RPMI7951 (cell line): ENCODE measurements at regions not wholly inside any gene's neighbourhood (a gene's known extent, or its start where the extent isn't known, plus 50 kb on each side); places are given as distances from the start of the nearest gene placed in this dataset.

Experiments
- DNase-seq: peaks from one replicate; pipeline ENCODE4 v3.0.0-alpha.2; 2012; ENCODE audit warnings: low read depth

- no peak for DNase-seq
These were observed 256.9 kb downstream of the GPATCH2 start for GRCh38 chr1:217373761-217374701.

- no peak for DNase-seq
These were observed 258.6 kb downstream of the GPATCH2 start for GRCh38 chr1:217372049-217372970.

- DNase-seq, result no peak
These were observed 260.1 kb downstream of the GPATCH2 start for GRCh38 chr1:217370757-217371156.

GRCh38 chr1:217369996-217370551 lies 260.8 kb downstream of the GPATCH2 start:
- no peak for DNase-seq

GRCh38 chr1:217369271-217369981 lies 261.5 kb downstream of the GPATCH2 start:
- no peak for DNase-seq

GRCh38 chr1:217364220-217364619 lies 266.7 kb downstream of the GPATCH2 start:
- DNase-seq, result no peak

- no peak for DNase-seq
These were observed 267.6 kb downstream of the GPATCH2 start for GRCh38 chr1:217363319-217363718.

- no peak for DNase-seq
These were observed 270.4 kb downstream of the GPATCH2 start for GRCh38 chr1:217360510-217360909.

- no peak for DNase-seq
These were observed 276.0 kb downstream of the GPATCH2 start for GRCh38 chr1:217354895-217355294.

GRCh38 chr1:217348960-217349664 lies 281.8 kb downstream of the GPATCH2 start:
- DNase-seq, result no peak

GRCh38 chr1:217344712-217345111 lies 286.2 kb downstream of the GPATCH2 start:
- DNase-seq, result no peak

GRCh38 chr1:217343907-217344306 lies 287.0 kb downstream of the GPATCH2 start:
- no peak for DNase-seq

GRCh38 chr1:217342105-217342504 lies 288.8 kb downstream of the GPATCH2 start:
- no peak for DNase-seq

- no peak for DNase-seq
These were observed 294.2 kb downstream of the GPATCH2 start for GRCh38 chr1:217336724-217337123.

GRCh38 chr1:217333939-217334338 lies 297.0 kb downstream of the GPATCH2 start:
- DNase-seq, result no peak

- no peak for DNase-seq
These were observed 298.3 kb downstream of the GPATCH2 start for GRCh38 chr1:217332431-217333065.

- no peak for DNase-seq
These were observed 299.2 kb downstream of the GPATCH2 start for GRCh38 chr1:217331698-217332097.

GRCh38 chr1:217327901-217328300 lies 303.0 kb downstream of the GPATCH2 start:
- DNase-seq, result no peak

- no peak for DNase-seq
These were observed 308.1 kb downstream of the GPATCH2 start for GRCh38 chr1:217322834-217323233.

- no peak for DNase-seq
These were observed 315.5 kb downstream of the GPATCH2 start for GRCh38 chr1:217315346-217315745.
